Panc1 (cell line): ENCODE measurements at regions not wholly inside any gene's neighbourhood (a gene's known extent, or its start where the extent isn't known, plus 50 kb on each side); places are given as distances from the start of the nearest gene placed in this dataset.

Experiments
- POLR2AphosphoS5 ChIP-seq: IDR thresholded peaks from 2 replicates; pipeline ENCODE4 v1.6.1; 2012; ENCODE audit warnings: mild to moderate bottlenecking, low read depth, low read length, moderate library complexity
- TF ChIP-seq, protein P1 (sequence below): fragments of 450-650 bp; IDR thresholded peaks from 2 replicates; pipeline ENCODE4 v1.5.1; 2017; ENCODE audit warnings: mild to moderate bottlenecking
- TF ChIP-seq, protein P2 (sequence below), 2 experiments: IDR thresholded peaks; 2 replicates each; pipeline ENCODE4 v1.6.1; 2011 to 2012; ENCODE audit warnings: low read depth in 2 of 2, control low read depth in 1 of 2, low read length in 1 of 2, mild to moderate bottlenecking in 1 of 2, moderate library complexity in 1 of 2; ENCODE audit not compliant: insufficient read depth in 1 of 2

GRCh38 chr3:90241481-90241880 lies 1134.1 kb downstream of the EPHA3 start:
- TF ChIP-seq, protein P1, sequence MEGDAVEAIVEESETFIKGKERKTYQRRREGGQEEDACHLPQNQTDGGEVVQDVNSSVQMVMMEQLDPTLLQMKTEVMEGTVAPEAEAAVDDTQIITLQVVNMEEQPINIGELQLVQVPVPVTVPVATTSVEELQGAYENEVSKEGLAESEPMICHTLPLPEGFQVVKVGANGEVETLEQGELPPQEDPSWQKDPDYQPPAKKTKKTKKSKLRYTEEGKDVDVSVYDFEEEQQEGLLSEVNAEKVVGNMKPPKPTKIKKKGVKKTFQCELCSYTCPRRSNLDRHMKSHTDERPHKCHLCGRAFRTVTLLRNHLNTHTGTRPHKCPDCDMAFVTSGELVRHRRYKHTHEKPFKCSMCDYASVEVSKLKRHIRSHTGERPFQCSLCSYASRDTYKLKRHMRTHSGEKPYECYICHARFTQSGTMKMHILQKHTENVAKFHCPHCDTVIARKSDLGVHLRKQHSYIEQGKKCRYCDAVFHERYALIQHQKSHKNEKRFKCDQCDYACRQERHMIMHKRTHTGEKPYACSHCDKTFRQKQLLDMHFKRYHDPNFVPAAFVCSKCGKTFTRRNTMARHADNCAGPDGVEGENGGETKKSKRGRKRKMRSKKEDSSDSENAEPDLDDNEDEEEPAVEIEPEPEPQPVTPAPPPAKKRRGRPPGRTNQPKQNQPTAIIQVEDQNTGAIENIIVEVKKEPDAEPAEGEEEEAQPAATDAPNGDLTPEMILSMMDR: no peak
- TF ChIP-seq, protein P2, sequence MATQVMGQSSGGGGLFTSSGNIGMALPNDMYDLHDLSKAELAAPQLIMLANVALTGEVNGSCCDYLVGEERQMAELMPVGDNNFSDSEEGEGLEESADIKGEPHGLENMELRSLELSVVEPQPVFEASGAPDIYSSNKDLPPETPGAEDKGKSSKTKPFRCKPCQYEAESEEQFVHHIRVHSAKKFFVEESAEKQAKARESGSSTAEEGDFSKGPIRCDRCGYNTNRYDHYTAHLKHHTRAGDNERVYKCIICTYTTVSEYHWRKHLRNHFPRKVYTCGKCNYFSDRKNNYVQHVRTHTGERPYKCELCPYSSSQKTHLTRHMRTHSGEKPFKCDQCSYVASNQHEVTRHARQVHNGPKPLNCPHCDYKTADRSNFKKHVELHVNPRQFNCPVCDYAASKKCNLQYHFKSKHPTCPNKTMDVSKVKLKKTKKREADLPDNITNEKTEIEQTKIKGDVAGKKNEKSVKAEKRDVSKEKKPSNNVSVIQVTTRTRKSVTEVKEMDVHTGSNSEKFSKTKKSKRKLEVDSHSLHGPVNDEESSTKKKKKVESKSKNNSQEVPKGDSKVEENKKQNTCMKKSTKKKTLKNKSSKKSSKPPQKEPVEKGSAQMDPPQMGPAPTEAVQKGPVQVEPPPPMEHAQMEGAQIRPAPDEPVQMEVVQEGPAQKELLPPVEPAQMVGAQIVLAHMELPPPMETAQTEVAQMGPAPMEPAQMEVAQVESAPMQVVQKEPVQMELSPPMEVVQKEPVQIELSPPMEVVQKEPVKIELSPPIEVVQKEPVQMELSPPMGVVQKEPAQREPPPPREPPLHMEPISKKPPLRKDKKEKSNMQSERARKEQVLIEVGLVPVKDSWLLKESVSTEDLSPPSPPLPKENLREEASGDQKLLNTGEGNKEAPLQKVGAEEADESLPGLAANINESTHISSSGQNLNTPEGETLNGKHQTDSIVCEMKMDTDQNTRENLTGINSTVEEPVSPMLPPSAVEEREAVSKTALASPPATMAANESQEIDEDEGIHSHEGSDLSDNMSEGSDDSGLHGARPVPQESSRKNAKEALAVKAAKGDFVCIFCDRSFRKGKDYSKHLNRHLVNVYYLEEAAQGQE (IDR thresholded peaks at IDR 0.05; ENCODE audit: insufficient read depth in 1 of 2, low read depth in 2 of 2, low read length in 1 of 2): no peak
- no peak for TF ChIP-seq POLR2AphosphoS5
